ENCODE measurements at regions not wholly inside any gene's neighbourhood (a gene's known extent, or its start where the extent isn't known, plus 50 kb on each side); places are given as distances from the start of the nearest gene placed in this dataset.

DNA sequence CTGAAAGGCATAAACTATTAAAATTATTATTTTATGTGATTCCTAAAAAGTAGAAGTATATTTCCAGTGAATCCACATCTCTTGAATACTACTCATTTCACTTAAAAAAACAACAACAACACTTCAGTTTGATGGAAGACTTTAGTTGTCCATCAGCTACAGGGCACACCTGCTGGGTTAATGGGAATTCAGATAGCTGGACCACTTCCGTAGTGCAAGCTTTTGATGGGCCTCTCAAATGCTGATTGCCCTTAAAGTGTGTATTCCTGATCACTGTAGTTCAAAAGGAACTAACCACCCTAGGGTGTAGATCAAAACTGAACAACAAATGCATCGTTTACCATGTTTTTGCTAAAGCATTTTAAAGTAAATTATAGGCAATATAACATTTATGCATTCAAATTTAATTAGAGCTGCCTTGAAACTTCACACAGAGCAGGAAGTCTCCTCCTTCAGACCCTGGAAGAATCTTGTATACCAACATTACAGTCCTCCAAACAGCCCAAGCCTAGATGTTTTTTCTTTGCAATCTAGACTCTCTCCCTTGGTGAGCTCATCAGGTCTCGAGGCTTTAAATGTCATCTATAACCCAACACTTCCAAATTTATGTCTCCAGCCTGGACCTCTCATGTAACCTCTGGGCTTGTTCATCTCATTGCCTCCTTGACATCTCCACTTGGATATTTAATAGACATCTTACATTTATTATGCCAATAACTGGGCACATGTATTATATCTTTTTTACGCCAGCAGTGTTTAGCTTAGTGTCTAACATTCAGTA lies 510.1 kb upstream of the SLC39A10 start (continued):
- TF ChIP-seq, protein P1, sequence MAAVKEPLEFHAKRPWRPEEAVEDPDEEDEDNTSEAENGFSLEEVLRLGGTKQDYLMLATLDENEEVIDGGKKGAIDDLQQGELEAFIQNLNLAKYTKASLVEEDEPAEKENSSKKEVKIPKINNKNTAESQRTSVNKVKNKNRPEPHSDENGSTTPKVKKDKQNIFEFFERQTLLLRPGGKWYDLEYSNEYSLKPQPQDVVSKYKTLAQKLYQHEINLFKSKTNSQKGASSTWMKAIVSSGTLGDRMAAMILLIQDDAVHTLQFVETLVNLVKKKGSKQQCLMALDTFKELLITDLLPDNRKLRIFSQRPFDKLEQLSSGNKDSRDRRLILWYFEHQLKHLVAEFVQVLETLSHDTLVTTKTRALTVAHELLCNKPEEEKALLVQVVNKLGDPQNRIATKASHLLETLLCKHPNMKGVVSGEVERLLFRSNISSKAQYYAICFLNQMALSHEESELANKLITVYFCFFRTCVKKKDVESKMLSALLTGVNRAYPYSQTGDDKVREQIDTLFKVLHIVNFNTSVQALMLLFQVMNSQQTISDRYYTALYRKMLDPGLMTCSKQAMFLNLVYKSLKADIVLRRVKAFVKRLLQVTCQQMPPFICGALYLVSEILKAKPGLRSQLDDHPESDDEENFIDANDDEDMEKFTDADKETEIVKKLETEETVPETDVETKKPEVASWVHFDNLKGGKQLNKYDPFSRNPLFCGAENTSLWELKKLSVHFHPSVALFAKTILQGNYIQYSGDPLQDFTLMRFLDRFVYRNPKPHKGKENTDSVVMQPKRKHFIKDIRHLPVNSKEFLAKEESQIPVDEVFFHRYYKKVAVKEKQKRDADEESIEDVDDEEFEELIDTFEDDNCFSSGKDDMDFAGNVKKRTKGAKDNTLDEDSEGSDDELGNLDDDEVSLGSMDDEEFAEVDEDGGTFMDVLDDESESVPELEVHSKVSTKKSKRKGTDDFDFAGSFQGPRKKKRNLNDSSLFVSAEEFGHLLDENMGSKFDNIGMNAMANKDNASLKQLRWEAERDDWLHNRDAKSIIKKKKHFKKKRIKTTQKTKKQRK (IDR thresholded peaks at IDR 0.05; ENCODE audit: low read depth, low read length): no peak
- TF ChIP-seq PML (IDR thresholded peaks at IDR 0.05; ENCODE audit: low read length) (no peak), ZNF24 (IDR thresholded peaks at IDR 0.05) (no peak)
- TF ChIP-seq, protein P2, sequence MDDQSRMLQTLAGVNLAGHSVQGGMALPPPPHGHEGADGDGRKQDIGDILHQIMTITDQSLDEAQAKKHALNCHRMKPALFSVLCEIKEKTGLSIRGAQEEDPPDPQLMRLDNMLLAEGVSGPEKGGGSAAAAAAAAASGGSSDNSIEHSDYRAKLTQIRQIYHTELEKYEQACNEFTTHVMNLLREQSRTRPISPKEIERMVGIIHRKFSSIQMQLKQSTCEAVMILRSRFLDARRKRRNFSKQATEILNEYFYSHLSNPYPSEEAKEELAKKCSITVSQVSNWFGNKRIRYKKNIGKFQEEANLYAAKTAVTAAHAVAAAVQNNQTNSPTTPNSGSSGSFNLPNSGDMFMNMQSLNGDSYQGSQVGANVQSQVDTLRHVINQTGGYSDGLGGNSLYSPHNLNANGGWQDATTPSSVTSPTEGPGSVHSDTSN (IDR thresholded peaks at IDR 0.05; ENCODE audit: insufficient replicate concordance, low read depth, low read length): no peak

DNA sequence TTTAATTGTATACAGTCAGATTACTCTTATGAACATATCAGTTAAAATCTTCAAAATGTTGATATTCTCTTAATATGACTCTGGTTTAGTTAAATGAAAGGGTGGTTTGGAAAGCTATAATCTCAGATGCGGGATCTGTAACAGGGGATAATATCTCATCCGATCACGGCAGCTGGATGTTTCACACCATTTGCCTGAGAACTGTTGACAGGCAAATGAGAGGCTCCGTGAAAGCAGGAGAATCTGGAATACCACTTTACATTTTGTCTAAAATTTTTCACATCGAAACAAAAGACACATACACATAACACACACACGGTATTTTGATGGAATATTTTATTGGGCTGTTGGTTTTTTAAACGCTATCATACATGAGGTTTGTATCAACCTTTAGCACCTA lies 518.6 kb upstream of the SLC39A10 start:
- in situ Hi-C loops (cut with MboI): no loop called here
- TF ChIP-seq MYC (IDR thresholded peaks at IDR 0.05; ENCODE audit: insufficient read depth, insufficient read length, insufficient replicate concordance, low read length, severe bottlenecking): no peak
- no peak for TF ChIP-seq SREBF2 (IDR thresholded peaks at IDR 0.05; ENCODE audit: low read length)
- no peak for TF ChIP-seq POU2F2 (IDR thresholded peaks at IDR 0.05; ENCODE audit: borderline replicate concordance, low read depth, low read length)
- no peak for TF ChIP-seq MXI1 (IDR thresholded peaks at IDR 0.05; ENCODE audit: low read depth, low read length)
- TF ChIP-seq ZBED1 (IDR thresholded peaks at IDR 0.05; ENCODE audit: borderline replicate concordance): no peak
- no peak for TF ChIP-seq BMI1 (IDR thresholded peaks at IDR 0.05; ENCODE audit: borderline replicate concordance)
- TF ChIP-seq FOXK2 (IDR thresholded peaks at IDR 0.05): no peak
- no peak for TF ChIP-seq TBL1XR1 (IDR thresholded peaks at IDR 0.05; ENCODE audit: low read depth, low read length)
- TF ChIP-seq, protein P3, sequence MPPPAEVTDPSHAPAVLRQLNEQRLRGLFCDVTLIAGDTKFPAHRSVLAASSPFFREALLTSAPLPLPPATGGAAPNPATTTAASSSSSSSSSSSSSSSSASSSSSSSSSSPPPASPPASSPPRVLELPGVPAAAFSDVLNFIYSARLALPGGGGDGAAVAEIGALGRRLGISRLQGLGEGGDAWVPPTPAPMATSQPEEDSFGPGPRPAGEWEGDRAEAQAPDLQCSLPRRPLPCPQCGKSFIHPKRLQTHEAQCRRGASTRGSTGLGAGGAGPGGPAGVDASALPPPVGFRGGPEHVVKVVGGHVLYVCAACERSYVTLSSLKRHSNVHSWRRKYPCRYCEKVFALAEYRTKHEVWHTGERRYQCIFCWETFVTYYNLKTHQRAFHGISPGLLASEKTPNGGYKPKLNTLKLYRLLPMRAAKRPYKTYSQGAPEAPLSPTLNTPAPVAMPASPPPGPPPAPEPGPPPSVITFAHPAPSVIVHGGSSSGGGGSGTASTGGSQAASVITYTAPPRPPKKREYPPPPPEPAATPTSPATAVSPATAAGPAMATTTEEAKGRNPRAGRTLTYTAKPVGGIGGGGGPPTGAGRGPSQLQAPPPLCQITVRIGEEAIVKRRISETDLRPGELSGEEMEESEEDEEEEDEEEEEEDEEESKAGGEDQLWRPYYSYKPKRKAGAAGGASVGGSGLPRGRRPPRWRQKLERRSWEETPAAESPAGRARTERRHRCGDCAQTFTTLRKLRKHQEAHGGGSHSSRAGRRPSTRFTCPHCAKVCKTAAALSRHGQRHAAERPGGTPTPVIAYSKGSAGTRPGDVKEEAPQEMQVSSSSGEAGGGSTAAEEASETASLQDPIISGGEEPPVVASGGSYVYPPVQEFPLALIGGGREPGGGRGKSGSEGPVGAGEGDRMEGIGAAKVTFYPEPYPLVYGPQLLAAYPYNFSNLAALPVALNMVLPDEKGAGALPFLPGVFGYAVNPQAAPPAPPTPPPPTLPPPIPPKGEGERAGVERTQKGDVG (CRISPR knock-in tag; IDR thresholded peaks at IDR 0.05): no peak

More for the DNA sequence above, 518.6 kb upstream of the SLC39A10 start:
- Histone ChIP-seq H3K9me3 (replicated peaks; ENCODE audit: control insufficient read depth, insufficient read depth, low read length) (no peaks in the 10 kb centered on the region), H2AFZ (ENCODE audit: control insufficient read depth, low read depth, low read length) (no peak overlapping the region), H3K4me1 (ENCODE audit: control insufficient read depth, insufficient read depth, low read length) (no peaks in the 10 kb centered on the region), H3K27ac (ENCODE audit: control insufficient read depth, insufficient read depth) (no peak overlapping the region), H3K27me3 (replicated peaks in 1 of 2; ENCODE audit: control insufficient read depth in 2 of 2, insufficient read depth in 2 of 2, low read length in 1 of 2) (no peaks in the 10 kb centered on the region), H3K36me3 (ENCODE audit: control insufficient read depth in 2 of 2, insufficient read depth in 2 of 2, low read length in 1 of 2) (no peaks in the 10 kb centered on the region), H4K20me1 (ENCODE audit: control insufficient read depth, insufficient read depth) (no peaks in the 10 kb centered on the region), H3K4me3 (no peak overlapping the region), H3K9ac (ENCODE audit: control insufficient read depth, insufficient read depth, low read length) (no peak overlapping the region), H3K4me2 (ENCODE audit: control insufficient read depth, insufficient read depth) (no peak overlapping the region), H3K79me2 (ENCODE audit: control insufficient read depth, insufficient read depth, low read length) (no peaks in the 10 kb centered on the region)
- ChIA-PET SMC1A (ENCODE audit: uncharacterized antibody, unreplicated experiment) (interaction anchor here (1.3 kb wide), 1 partner anchor 8 kb away, joined by 4 read pairs; no protein-coding TSS in a partner anchor), RAD21 (ENCODE audit: unreplicated experiment) (no interaction called here), CTCF (interaction anchor here (1.4 kb wide), 1 partner anchor 101 kb away, joined by 3 read pairs; no protein-coding TSS in a partner anchor), POLR2A (no interaction called here)
- 45% methylated on average over 7 of the region's 7 CpGs for WGBS (ENCODE audit: insufficient coverage, insufficient replicate concordance, low lambda C conversion rate, missing lambda C conversion rate)
- intact Hi-C loops (cut with micrococcal nuclease; ENCODE audit: unreplicated experiment): no loop called here
- DNase-seq (ENCODE audit: low read depth, low spot score): no peak
- no peak for FAIRE-seq
- ATAC-seq: no peak
- no TSS peak for BruUV-seq (replicated peaks)

All from GM12878 (cell line).